Stomach (tissue), 8 donors: ENCODE measurements at regions not wholly inside any gene's neighbourhood (a gene's known extent, or its start where the extent isn't known, plus 50 kb on each side); places are given as distances from the start of the nearest gene placed in this dataset.

ENCODE experiments used
- DNase-seq, 2 donors: peaks; one replicate each; pipeline versions ENCODE4 v3.0.0 to v3.0.0-alpha.2; 2013 to 2019
- H3K27ac ChIP-seq, 5 donors: fragments of 200-600 bp in 4 of 5; sonication (generic) in 4 of 5; one replicate each; pipeline ENCODE4 v1.5.1; 2013 to 2019; ENCODE audit warnings: mild to moderate bottlenecking in 1 of 5, moderate library complexity in 1 of 5
- H3K27me3 ChIP-seq, 3 donors: fragments of 200-600 bp; sonication (generic); one replicate each; pipeline ENCODE4 v1.5.1; 2017 to 2019; ENCODE audit warnings: mixed run types in 1 of 3
- H3K36me3 ChIP-seq, 4 donors: fragments of 200-600 bp; sonication (generic); 1 replicate in 3 of 4; 2 replicates in 1 of 4; pipeline ENCODE4 v1.5.1; 2016 to 2019
- H3K4me1 ChIP-seq, 4 donors: fragments of 200-600 bp; sonication (generic); one replicate each; pipeline ENCODE4 v1.5.1; 2016 to 2019
- H3K4me3 ChIP-seq, 4 donors: fragments of 200-600 bp; sonication (generic) in 3 of 4; one replicate each; pipeline ENCODE4 v1.5.1; 2016 to 2019; ENCODE audit warnings: mild to moderate bottlenecking in 1 of 4
- H3K9me3 ChIP-seq, 4 donors: fragments of 200-600 bp; sonication (generic); one replicate each; pipeline ENCODE4 v1.5.1; 2016 to 2019
- EP300 ChIP-seq: sonication (generic); formaldehyde crosslinking; IDR thresholded peaks from one replicate; pipeline ENCODE4 v1.6.1; 2017; ENCODE audit warnings: antibody characterized with exemption
- POLR2A ChIP-seq, 4 donors: fragments of 450-650 bp; IDR thresholded peaks; one replicate each; pipeline ENCODE4 v1.6.1; 2016; ENCODE audit warnings: antibody characterized with exemption in 4 of 4, control low read depth in 2 of 4, mild to moderate bottlenecking in 1 of 4, moderate library complexity in 1 of 4
- POLR2AphosphoS5 ChIP-seq, 3 donors: sonication (generic); formaldehyde crosslinking; IDR thresholded peaks; one replicate each; pipeline ENCODE4 v1.6.1; 2016; ENCODE audit warnings: antibody characterized with exemption in 3 of 3
- WGBS, 5 donors: extraction: QIAGEN DNeasy Blood & Tissue Kit in 3 of 5; methylation state at CpG; one replicate each; pipeline versions ENCODE4 v1.1.5 to v1.1.7; 2013 to 2018; 5-methylcytosine and 5-hydroxymethylcytosine counted together
- intact Hi-C: fragments of 100-400 bp; cut with DNase I; formaldehyde crosslinking; loops from one replicate; pipeline ENCODE4 v1.15.1; 2023; ENCODE audit warnings: low total_unique reads
- TF ChIP-seq, protein P1 (sequence below), 7 experiments: fragments of 450-650 bp in 4 of 7; fragments of 200-600 bp in 3 of 7; sonication (generic) in 3 of 7; IDR thresholded peaks; one replicate each; pipeline ENCODE4 v1.5.1; 2016 to 2019; ENCODE audit warnings: antibody characterized with exemption in 7 of 7, control low read depth in 2 of 7, mild to moderate bottlenecking in 1 of 7
- donor health status: healthy with polysubstance abuse.
- donor health status: Bipolar disorder and iron deficiency.
- donor health status: healthy.

DNA sequence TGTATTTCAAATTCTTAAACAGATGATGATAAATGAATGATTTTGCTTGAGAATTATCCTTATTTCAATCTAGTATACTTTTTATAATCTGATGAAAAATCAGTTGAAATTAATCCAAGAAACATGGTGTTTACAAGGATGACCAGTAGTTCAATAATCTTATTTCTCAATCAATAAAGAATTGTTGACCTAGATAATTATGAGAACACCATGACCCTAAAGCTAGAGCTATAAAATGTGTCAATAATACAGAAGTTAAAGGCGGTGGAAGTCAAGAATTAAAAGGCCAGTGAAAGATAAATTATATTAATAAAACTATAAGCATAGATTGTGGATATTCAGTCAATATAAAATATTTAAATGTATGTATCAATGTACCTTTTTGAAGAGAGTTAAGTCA lies 667.4 kb upstream of the GCFC2 start:
- TF ChIP-seq, protein P1, sequence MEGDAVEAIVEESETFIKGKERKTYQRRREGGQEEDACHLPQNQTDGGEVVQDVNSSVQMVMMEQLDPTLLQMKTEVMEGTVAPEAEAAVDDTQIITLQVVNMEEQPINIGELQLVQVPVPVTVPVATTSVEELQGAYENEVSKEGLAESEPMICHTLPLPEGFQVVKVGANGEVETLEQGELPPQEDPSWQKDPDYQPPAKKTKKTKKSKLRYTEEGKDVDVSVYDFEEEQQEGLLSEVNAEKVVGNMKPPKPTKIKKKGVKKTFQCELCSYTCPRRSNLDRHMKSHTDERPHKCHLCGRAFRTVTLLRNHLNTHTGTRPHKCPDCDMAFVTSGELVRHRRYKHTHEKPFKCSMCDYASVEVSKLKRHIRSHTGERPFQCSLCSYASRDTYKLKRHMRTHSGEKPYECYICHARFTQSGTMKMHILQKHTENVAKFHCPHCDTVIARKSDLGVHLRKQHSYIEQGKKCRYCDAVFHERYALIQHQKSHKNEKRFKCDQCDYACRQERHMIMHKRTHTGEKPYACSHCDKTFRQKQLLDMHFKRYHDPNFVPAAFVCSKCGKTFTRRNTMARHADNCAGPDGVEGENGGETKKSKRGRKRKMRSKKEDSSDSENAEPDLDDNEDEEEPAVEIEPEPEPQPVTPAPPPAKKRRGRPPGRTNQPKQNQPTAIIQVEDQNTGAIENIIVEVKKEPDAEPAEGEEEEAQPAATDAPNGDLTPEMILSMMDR (IDR thresholded peaks at IDR 0.05) = no peak
- TF ChIP-seq POLR2A (IDR thresholded peaks at IDR 0.05) = no peak
- TF ChIP-seq EP300 = no peak
- H3K4me1 ChIP-seq = no peaks in the 10 kb centered on the region
- no peak for DNase-seq
- no peak overlapping the region for H3K27ac ChIP-seq
- no peaks in the 10 kb centered on the region for H3K9me3 ChIP-seq
- H3K36me3 ChIP-seq = no peaks in the 10 kb centered on the region
- no peak overlapping the region for H3K4me3 ChIP-seq
- intact Hi-C loops = no loop called here
- 73 to 92% (median 92%) methylated on average over 1 of the region's 1 CpG for WGBS, 5 donors
- H3K27me3 ChIP-seq = no peaks in the 10 kb centered on the region

DNA sequence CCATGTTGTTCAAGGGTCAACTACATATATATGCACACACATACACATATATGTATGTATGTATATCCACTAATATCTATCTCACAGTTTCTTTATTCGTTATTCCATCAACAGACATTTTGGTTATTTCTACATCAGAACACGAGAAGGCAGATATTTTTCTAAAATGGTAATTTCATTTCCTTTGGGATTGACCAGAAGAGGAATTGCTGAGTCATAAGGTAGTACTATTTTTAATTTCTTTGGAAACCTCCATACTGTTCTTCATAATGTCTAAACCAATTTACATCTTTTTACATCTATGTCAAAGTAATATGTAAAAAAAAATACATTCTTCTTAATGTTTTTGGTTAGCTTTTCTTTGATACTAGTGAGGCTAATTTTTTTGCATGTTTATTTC lies 630.7 kb upstream of the GCFC2 start:
- intact Hi-C loops = no loop called here
- Histone ChIP-seq H3K9me3 (no peaks in the 10 kb centered on the region), H3K4me1 (no peaks in the 10 kb centered on the region), H3K27ac (no peak overlapping the region), H3K36me3 (no peaks in the 10 kb centered on the region), H3K27me3 (no peaks in the 10 kb centered on the region), H3K4me3 (no peak overlapping the region)
- TF ChIP-seq EP300 (no peak), POLR2AphosphoS5 (IDR thresholded peaks at IDR 0.05) (no peak), POLR2A (IDR thresholded peaks at IDR 0.05) (no peak)
- TF ChIP-seq, protein P1 (IDR thresholded peaks at IDR 0.05) = no peak
- WGBS, 5 donors = 73 to 92% (median 85%) methylated on average over 2 of the region's 2 CpGs
- DNase-seq = no peak

DNA sequence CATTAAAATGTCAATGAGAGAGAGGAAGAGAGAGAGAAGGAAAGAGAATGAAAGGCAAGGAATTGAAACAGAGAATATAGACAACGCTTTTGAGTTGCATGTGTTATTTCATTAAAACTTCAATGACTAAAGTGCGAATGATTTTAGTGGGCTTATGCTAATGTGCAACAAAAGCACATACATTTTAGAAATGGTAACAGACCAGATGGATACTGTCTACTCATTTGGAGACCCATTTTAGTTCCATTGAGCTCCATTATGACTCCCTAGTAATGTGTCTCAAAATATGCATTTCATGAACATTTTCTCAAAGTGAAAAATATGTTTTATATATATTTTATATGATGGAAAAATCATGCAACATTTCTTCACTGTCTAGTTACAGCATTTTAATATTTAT lies 622.2 kb upstream of the GCFC2 start:
- Histone ChIP-seq H3K4me1 (no peaks in the 10 kb centered on the region), H3K27ac (no peak overlapping the region), H3K27me3 (no peaks in the 10 kb centered on the region), H3K4me3 (no peak overlapping the region), H3K9me3 (no peaks in the 10 kb centered on the region), H3K36me3 (no peaks in the 10 kb centered on the region)
- intact Hi-C loops = no loop called here
- no peak for DNase-seq
- no peak for TF ChIP-seq POLR2AphosphoS5 (IDR thresholded peaks at IDR 0.05)
- TF ChIP-seq EP300 = no peak
- TF ChIP-seq, protein P1 (IDR thresholded peaks at IDR 0.05) = no peak
- no peak for TF ChIP-seq POLR2A (IDR thresholded peaks at IDR 0.05)
- 89 to 96% (median 92%) methylated on average over 2 of the region's 2 CpGs for WGBS, 5 donors

DNA sequence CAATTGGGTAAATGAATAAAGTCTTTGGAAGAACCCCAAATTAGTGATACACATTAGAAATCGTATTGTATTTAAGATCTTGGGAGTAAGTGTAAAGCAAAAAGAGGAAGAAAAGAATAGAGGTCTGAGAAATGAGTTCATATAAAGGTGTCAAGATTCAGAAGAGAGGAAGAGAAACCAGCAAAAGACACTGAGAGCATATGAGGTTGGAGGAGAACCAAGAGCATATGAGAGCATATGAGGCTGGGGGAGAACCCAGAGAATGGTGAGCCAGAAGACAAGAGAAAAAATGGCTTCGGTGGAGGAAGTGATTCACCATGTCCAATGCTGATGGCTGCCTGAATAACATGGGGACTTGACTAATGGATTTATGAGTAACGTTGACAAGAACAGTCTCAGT lies 620.1 kb upstream of the GCFC2 start:
- 75 to 86% (median 83%) methylated on average over 3 of the region's 3 CpGs for WGBS, 5 donors
- intact Hi-C loops = no loop called here
- Histone ChIP-seq H3K4me3 (no peak overlapping the region), H3K4me1 (no peaks in the 10 kb centered on the region), H3K36me3 (no peaks in the 10 kb centered on the region), H3K27me3 (no peaks in the 10 kb centered on the region), H3K9me3 (no peaks in the 10 kb centered on the region), H3K27ac (no peak overlapping the region)
- DNase-seq = no peak
- no peak for TF ChIP-seq POLR2A (IDR thresholded peaks at IDR 0.05)
- TF ChIP-seq, protein P1 (IDR thresholded peaks at IDR 0.05) = no peak
- TF ChIP-seq EP300 = no peak

DNA sequence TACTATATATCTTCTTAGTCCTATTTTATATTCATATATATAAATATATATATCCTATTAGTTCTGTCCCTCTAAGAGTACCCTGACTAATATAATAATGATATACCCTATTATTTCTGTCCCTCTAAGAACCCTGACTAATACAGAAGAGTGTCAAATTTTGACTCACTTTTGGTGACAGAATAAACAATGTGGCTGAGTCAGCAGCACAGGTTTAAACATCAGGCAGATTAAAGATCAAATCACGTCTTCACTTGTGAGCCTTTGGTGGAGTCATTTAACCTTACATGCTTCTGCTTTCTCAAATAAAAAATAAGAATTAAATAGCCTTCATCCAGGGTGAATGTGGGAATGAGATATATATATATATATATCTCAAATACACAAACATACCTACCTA lies 615.9 kb upstream of the GCFC2 start:
- WGBS, 5 donors = 30 to 55% (median 33%) methylated on average over 1 of the region's 1 CpG
- no peaks in the 10 kb centered on the region for H3K9me3 ChIP-seq
- no peak overlapping the region for H3K27ac ChIP-seq
- no peaks in the 10 kb centered on the region for H3K36me3 ChIP-seq
- no peaks in the 10 kb centered on the region for H3K27me3 ChIP-seq
- TF ChIP-seq EP300 (no peak), POLR2A (IDR thresholded peaks at IDR 0.05) (no peak), POLR2AphosphoS5 (IDR thresholded peaks at IDR 0.05) (no peak)
- TF ChIP-seq, protein P1 (IDR thresholded peaks at IDR 0.05) = no peak
- no peak overlapping the region for H3K4me3 ChIP-seq
- intact Hi-C loops = no loop called here
- H3K4me1 ChIP-seq = no peaks in the 10 kb centered on the region
- no peak for DNase-seq
